ENCODE measurements at regions not wholly inside any gene's neighbourhood (a gene's known extent, or its start where the extent isn't known, plus 50 kb on each side); places are given as distances from the start of the nearest gene placed in this dataset.

GRCh38 chr9:119047513-119048307 lies 321.5 kb downstream of the BRINP1 start:
- DNase-seq (ENCODE audit: low read depth in 2 of 2, low spot score in 1 of 2) = no peak

- DNase-seq (ENCODE audit: low read depth in 2 of 2, low spot score in 1 of 2) = no peak
These were observed 319.0 kb downstream of the BRINP1 start for GRCh38 chr9:119050281-119050680.

GRCh38 chr9:119052339-119053030 lies 316.8 kb downstream of the BRINP1 start:
- no peak for DNase-seq (ENCODE audit: low read depth in 2 of 2, low spot score in 1 of 2)

GRCh38 chr9:119053070-119053469 lies 316.2 kb downstream of the BRINP1 start:
- no peak for DNase-seq (ENCODE audit: low read depth in 2 of 2, low spot score in 1 of 2)

- no peak for DNase-seq (ENCODE audit: low read depth in 2 of 2, low spot score in 1 of 2)
These were observed 308.4 kb downstream of the BRINP1 start for GRCh38 chr9:119060629-119061385.

- no peak for DNase-seq (ENCODE audit: low read depth in 2 of 2, low spot score in 1 of 2)
These were observed 297.6 kb downstream of the BRINP1 start for GRCh38 chr9:119071636-119072035.

- no peak for DNase-seq (ENCODE audit: low read depth in 2 of 2, low spot score in 1 of 2)
These were observed 295.2 kb downstream of the BRINP1 start for GRCh38 chr9:119074017-119074416.

- no peak for DNase-seq (ENCODE audit: low read depth in 2 of 2, low spot score in 1 of 2)
These were observed 291.2 kb downstream of the BRINP1 start for GRCh38 chr9:119078015-119078414.

GRCh38 chr9:119083673-119084072 lies 285.6 kb downstream of the BRINP1 start:
- no peak for DNase-seq (ENCODE audit: low read depth in 2 of 2, low spot score in 1 of 2)

GRCh38 chr9:119086590-119086989 lies 282.6 kb downstream of the BRINP1 start:
- no peak for DNase-seq (ENCODE audit: low read depth in 2 of 2, low spot score in 1 of 2)

GRCh38 chr9:119088002-119088547 lies 281.2 kb downstream of the BRINP1 start:
- no peak for DNase-seq (ENCODE audit: low read depth in 2 of 2, low spot score in 1 of 2)

GRCh38 chr9:119091074-119091473 lies 278.2 kb downstream of the BRINP1 start:
- no peak for DNase-seq (ENCODE audit: low read depth in 2 of 2, low spot score in 1 of 2)

- no peak for DNase-seq (ENCODE audit: low read depth in 2 of 2, low spot score in 1 of 2)
These were observed 277.1 kb downstream of the BRINP1 start for GRCh38 chr9:119092125-119092524.

GRCh38 chr9:119094086-119094485 lies 275.1 kb downstream of the BRINP1 start:
- DNase-seq (ENCODE audit: low read depth in 2 of 2, low spot score in 1 of 2) = no peak

- no peak for DNase-seq (ENCODE audit: low read depth in 2 of 2, low spot score in 1 of 2)
These were observed 274.2 kb downstream of the BRINP1 start for GRCh38 chr9:119095072-119095471.

GRCh38 chr9:119101048-119101447 lies 268.2 kb downstream of the BRINP1 start:
- no peak for DNase-seq (ENCODE audit: low read depth in 2 of 2, low spot score in 1 of 2)

GRCh38 chr9:119114681-119115080 lies 254.6 kb downstream of the BRINP1 start:
- no peak for DNase-seq (ENCODE audit: low read depth in 2 of 2, low spot score in 1 of 2)
